ENCODE measurements at regions not wholly inside any gene's neighbourhood (a gene's known extent, or its start where the extent isn't known, plus 50 kb on each side); places are given as distances from the start of the nearest gene placed in this dataset.

DNA sequence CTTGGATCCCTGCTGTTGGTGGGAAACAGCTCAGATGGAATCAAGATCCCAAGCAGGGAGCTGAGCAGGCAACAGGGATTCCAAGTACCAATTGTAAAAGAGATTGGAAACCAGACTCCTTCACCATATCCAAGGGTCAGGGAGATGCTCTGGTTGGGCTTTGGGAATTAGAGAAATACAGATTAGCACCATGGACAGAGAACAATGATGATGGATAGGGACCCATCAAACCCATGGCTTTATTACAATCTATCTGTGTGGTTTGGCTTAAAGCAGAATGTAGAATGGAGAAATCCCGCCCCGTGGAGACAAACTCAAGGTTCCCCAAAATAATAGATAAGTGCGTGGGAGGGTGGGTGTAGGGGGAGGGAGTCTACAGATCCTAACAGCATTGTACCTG is 120.7 kb upstream of the CSF3R start:
- TF ChIP-seq, protein P1, sequence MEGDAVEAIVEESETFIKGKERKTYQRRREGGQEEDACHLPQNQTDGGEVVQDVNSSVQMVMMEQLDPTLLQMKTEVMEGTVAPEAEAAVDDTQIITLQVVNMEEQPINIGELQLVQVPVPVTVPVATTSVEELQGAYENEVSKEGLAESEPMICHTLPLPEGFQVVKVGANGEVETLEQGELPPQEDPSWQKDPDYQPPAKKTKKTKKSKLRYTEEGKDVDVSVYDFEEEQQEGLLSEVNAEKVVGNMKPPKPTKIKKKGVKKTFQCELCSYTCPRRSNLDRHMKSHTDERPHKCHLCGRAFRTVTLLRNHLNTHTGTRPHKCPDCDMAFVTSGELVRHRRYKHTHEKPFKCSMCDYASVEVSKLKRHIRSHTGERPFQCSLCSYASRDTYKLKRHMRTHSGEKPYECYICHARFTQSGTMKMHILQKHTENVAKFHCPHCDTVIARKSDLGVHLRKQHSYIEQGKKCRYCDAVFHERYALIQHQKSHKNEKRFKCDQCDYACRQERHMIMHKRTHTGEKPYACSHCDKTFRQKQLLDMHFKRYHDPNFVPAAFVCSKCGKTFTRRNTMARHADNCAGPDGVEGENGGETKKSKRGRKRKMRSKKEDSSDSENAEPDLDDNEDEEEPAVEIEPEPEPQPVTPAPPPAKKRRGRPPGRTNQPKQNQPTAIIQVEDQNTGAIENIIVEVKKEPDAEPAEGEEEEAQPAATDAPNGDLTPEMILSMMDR (IDR thresholded peaks at IDR 0.05), result no peak
- TF ChIP-seq POLR2AphosphoS5 (IDR thresholded peaks at IDR 0.05), result no peak

All from prostate gland (tissue), 2 donors.